Thyroid gland (tissue), 4 donors: ENCODE measurements at regions not wholly inside any gene's neighbourhood (a gene's known extent, or its start where the extent isn't known, plus 50 kb on each side); places are given as distances from the start of the nearest gene placed in this dataset.

ENCODE experiments used
- DNase-seq, 2 donors: peaks; one replicate each; pipeline ENCODE4 v3.0.0-alpha.2; 2019
- H3K27ac ChIP-seq, 3 donors: fragments of 200-600 bp; sonication (generic); 1 replicate in 2 of 3; 2 replicates in 1 of 3; pipeline ENCODE4 v1.5.1; 2016 to 2019; ENCODE audit warnings: mild to moderate bottlenecking in 1 of 3, moderate library complexity in 1 of 3
- H3K27me3 ChIP-seq: fragments of 200-600 bp; sonication (generic); one replicate; pipeline ENCODE4 v1.5.1; 2019
- H3K36me3 ChIP-seq, 2 donors: fragments of 200-600 bp; sonication (generic); one replicate each; pipeline ENCODE4 v1.5.1; 2016 to 2019
- H3K4me1 ChIP-seq, 2 donors: fragments of 200-600 bp; sonication (generic); one replicate each; pipeline ENCODE4 v1.5.1; 2017 to 2019
- H3K4me3 ChIP-seq, 3 donors: fragments of 200-600 bp; sonication (generic); replicated peaks in 1 of 3; 1 replicate in 2 of 3; 2 replicates in 1 of 3; pipeline ENCODE4 v1.5.1; 2016; ENCODE audit warnings: mild to moderate bottlenecking in 1 of 3
- H3K9me3 ChIP-seq: fragments of 200-600 bp; sonication (generic); one replicate; pipeline ENCODE4 v1.5.1; 2017
- POLR2A ChIP-seq, 2 donors: fragments of 450-650 bp; IDR thresholded peaks; one replicate each; pipeline ENCODE4 v1.6.1; 2017; ENCODE audit warnings: antibody characterized with exemption in 2 of 2, mild to moderate bottlenecking in 2 of 2, moderate library complexity in 1 of 2
- WGBS, 2 donors: methylation state at CpG; one replicate each; pipeline ENCODE4 v1.1.5; 2017; 5-methylcytosine and 5-hydroxymethylcytosine counted together
- intact Hi-C: fragments of 100-400 bp; cut with DNase I; formaldehyde crosslinking; loops from one replicate; pipeline ENCODE4 v1.15.1; 2023
- TF ChIP-seq, protein P1 (sequence below), 6 experiments: fragments of 200-600 bp in 3 of 6; fragments of 450-650 bp in 3 of 6; sonication (generic) in 3 of 6; IDR thresholded peaks; one replicate each; pipeline ENCODE4 v1.5.1; 2016 to 2019; ENCODE audit warnings: antibody characterized with exemption in 6 of 6, mild to moderate bottlenecking in 2 of 6, inconsistent platforms in 1 of 6, moderate library complexity in 1 of 6

GRCh38 chr6:110529355-110529754 is 52.9 kb upstream of the SLC22A16 start:
- no peak for DNase-seq
- no peaks in the 10 kb centered on the region for H3K27me3 ChIP-seq
- no peak overlapping the region for H3K4me3 ChIP-seq
- no peaks in the 10 kb centered on the region for H3K36me3 ChIP-seq
- TF ChIP-seq, protein P1, sequence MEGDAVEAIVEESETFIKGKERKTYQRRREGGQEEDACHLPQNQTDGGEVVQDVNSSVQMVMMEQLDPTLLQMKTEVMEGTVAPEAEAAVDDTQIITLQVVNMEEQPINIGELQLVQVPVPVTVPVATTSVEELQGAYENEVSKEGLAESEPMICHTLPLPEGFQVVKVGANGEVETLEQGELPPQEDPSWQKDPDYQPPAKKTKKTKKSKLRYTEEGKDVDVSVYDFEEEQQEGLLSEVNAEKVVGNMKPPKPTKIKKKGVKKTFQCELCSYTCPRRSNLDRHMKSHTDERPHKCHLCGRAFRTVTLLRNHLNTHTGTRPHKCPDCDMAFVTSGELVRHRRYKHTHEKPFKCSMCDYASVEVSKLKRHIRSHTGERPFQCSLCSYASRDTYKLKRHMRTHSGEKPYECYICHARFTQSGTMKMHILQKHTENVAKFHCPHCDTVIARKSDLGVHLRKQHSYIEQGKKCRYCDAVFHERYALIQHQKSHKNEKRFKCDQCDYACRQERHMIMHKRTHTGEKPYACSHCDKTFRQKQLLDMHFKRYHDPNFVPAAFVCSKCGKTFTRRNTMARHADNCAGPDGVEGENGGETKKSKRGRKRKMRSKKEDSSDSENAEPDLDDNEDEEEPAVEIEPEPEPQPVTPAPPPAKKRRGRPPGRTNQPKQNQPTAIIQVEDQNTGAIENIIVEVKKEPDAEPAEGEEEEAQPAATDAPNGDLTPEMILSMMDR (IDR thresholded peaks at IDR 0.05): no peak
- no peak for TF ChIP-seq POLR2A (IDR thresholded peaks at IDR 0.05)
- intact Hi-C loops: loop anchor here (10.0 kb wide), 1 partner anchor 425 kb away; the partner anchor contains the start of gene GTF3C6
- no peak overlapping the region for H3K27ac ChIP-seq
- no peaks in the 10 kb centered on the region for H3K4me1 ChIP-seq
- 75 to 81% methylated on average over 5 of the region's 5 CpGs for WGBS, 2 donors
- no peaks in the 10 kb centered on the region for H3K9me3 ChIP-seq

GRCh38 chr6:110528930-110529325 is 52.5 kb upstream of the SLC22A16 start:
- H3K27ac ChIP-seq: no peak overlapping the region
- no peaks in the 10 kb centered on the region for H3K9me3 ChIP-seq
- no peaks in the 10 kb centered on the region for H3K27me3 ChIP-seq
- H3K4me1 ChIP-seq: no peaks in the 10 kb centered on the region
- H3K4me3 ChIP-seq: no peak overlapping the region
- DNase-seq: no peak
- TF ChIP-seq, protein P1 (IDR thresholded peaks at IDR 0.05): no peak
- no peak for TF ChIP-seq POLR2A (IDR thresholded peaks at IDR 0.05)
- H3K36me3 ChIP-seq: no peaks in the 10 kb centered on the region
- WGBS, 2 donors: 93 to 94% methylated on average over 6 of the region's 6 CpGs
- intact Hi-C loops: loop anchor here (10.0 kb wide), 1 partner anchor 426 kb away; the partner anchor contains the start of gene GTF3C6

DNA sequence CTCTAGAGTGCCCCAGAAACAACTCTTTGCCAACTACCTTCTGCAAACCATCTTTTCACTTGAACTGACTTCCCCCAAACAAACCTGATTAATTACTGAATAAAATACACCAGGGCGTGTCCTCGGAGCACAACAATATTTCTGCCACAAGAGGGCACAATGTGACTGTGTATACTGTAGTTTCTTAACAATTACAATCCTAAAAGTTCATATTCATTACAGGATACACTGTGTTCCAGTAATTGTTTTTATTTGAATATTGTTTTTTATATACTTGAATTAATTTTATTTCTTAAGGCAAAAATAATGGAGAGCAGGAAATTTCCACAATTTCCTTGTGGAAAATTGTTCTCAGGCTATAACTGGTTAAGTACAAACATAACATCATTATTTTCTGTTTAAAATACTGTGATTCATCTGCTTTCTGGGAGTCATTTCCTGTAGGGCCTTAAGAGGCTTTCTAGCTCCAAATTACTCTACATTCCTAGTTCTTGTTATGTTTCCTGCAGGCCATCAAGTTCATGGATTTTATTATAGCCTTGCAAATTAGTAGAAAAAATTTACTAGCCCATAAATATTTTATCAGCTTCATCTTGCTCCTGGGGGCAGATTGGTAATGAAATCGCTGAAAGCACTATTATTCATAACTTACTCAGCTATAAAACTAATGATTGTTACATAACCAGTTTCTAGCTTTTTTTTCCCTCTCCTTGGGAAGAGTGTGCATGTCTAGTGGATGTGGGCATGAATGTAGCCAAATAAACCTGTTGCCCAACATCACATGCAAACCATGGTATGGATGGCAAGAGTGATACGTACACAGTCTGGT is 51.9 kb upstream of the SLC22A16 start:
- Histone ChIP-seq H3K27me3 (no peaks in the 10 kb centered on the region), H3K9me3 (no peaks in the 10 kb centered on the region), H3K4me1 (no peaks in the 10 kb centered on the region), H3K4me3 (no peak overlapping the region), H3K36me3 (no peaks in the 10 kb centered on the region), H3K27ac (no peak overlapping the region)
- TF ChIP-seq POLR2A (IDR thresholded peaks at IDR 0.05): no peak
- TF ChIP-seq, protein P1 (IDR thresholded peaks at IDR 0.05): peak; percentile 35 to 82 (median 69)
- WGBS, 2 donors: 30 to 33% methylated on average over 4 of the region's 4 CpGs
- intact Hi-C loops: loop anchor here (10.0 kb wide), 1 partner anchor 426 kb away; the partner anchor contains the start of gene GTF3C6
- DNase-seq: peak; percentile 36 to 44

- Histone ChIP-seq H3K27ac (no peak overlapping the region), H3K36me3 (no peaks in the 10 kb centered on the region), H3K9me3 (no peaks in the 10 kb centered on the region), H3K4me1 (no peaks in the 10 kb centered on the region), H3K27me3 (no peaks in the 10 kb centered on the region), H3K4me3 (no peak overlapping the region)
- intact Hi-C loops: loop anchor here (10.0 kb wide), 1 partner anchor 427 kb away; the partner anchor contains the start of gene GTF3C6
- 82% methylated on average over 4 of the region's 4 CpGs for WGBS, 2 donors
- no peak for DNase-seq
- TF ChIP-seq, protein P1 (IDR thresholded peaks at IDR 0.05): no peak
- no peak for TF ChIP-seq POLR2A (IDR thresholded peaks at IDR 0.05)
Observed at GRCh38 chr6:110527516-110527915, 51.1 kb upstream of the SLC22A16 start.

DNA sequence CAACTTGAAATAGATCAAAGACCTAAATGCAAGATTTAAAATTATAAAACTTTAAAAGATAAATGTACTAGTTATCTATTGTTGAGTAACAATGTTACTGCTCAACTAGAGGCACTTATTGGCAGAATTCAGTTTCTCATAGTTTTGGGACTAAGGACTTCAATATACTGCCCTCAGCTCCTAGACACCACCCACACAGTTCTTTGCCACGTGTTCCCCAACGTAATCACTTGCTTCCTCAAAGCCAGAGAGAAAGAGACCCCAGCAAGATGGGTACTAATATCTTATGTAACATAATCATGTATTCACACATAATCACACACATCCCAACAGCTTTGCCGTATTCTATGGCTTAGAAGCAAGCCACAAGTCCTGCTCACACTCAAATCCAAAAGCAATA is 50.3 kb upstream of the SLC22A16 start:
- intact Hi-C loops: loop anchor here (10.0 kb wide), 1 partner anchor 428 kb away; the partner anchor contains the start of gene GTF3C6
- no peaks in the 10 kb centered on the region for H3K36me3 ChIP-seq
- no peaks in the 10 kb centered on the region for H3K9me3 ChIP-seq
- H3K27ac ChIP-seq: no peak overlapping the region
- 65 to 71% methylated on average over 3 of the region's 3 CpGs for WGBS, 2 donors
- DNase-seq: no peak
- no peak overlapping the region for H3K4me3 ChIP-seq
- H3K4me1 ChIP-seq: no peaks in the 10 kb centered on the region
- no peaks in the 10 kb centered on the region for H3K27me3 ChIP-seq
- TF ChIP-seq, protein P1 (IDR thresholded peaks at IDR 0.05): no peak
- TF ChIP-seq POLR2A (IDR thresholded peaks at IDR 0.05): no peak
